HG03175 (cell line): ENCODE measurements at regions not wholly inside any gene's neighbourhood (a gene's known extent, or its start where the extent isn't known, plus 50 kb on each side); places are given as distances from the start of the nearest gene placed in this dataset.

ENCODE experiments used
- ATAC-seq: cut with Tn5 transposase; IDR thresholded peaks from one replicate; pipeline ENCODE4 v1.9.1; 2021; ENCODE audit warnings: mild to moderate bottlenecking, moderate library complexity; ENCODE audit not compliant: unreplicated experiment

DNA sequence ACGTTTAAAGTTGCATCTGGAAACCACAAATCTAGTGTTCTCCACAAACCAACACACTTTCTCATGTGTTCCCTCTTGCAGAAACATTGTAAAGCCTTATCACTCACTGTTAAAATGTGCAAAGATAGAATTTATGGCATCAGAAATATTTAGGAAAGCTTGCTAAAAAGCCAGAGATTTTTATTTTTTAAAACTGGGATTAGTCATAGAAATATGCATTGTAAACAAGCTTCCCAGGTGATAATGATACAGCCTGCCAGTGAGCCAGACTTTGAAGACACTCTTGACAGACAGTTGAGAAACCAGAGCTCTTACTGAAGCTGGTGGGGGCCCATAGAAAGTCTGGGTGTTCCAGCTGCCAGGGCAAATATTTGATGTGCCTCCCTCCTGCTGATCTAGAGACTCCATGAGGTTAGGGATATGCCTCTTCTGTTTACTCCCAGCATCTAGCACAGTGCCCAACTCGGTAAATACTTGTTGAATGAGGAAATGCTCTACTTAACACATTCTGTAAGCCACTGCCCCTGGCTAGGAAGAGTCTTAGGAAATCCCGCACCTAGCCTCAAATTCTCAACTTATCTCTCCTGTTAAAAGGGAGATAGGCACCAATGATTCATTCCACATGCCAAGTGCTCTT is 179.0 kb upstream of the RASGEF1B start:
- no peak for ATAC-seq

DNA sequence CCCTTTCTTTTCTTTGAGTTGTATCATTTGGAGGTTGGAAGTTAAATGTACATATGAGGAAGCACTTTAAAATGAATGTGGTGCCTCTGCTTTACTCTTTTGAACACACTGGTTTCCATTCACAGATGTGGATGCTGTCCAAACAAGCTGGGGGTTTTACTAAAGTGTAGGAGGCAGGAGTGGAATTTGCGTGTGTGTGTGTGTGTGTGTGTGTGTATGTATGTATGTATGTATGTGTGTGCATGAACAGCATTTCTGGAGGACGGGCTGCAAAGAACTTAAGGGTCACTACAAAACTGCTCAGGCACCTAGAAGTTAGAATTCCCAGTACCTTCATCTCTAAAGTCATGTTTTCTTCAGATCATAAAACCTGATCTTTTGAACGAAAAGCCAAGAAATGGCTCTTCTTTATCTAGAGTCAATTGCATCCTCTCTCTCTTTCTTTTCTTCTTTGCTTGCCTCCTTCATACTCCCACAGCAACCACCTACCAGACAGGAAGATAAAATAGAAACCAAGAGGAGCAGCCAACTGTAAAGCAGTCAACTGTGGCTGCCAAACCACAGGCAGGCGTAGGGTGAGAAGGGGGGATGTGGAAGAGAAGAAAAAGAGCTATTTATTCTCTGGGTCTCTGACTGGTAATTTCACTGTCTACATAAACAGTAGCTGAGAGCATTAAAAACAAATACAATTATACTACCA is 177.0 kb upstream of the RASGEF1B start:
- ATAC-seq: peak; percentile 98

- ATAC-seq: no peak
Observed at GRCh38 chr4:81647388-81647787, 175.7 kb upstream of the RASGEF1B start.

GRCh38 chr4:81642543-81642942 is 170.8 kb upstream of the RASGEF1B start:
- no peak for ATAC-seq

DNA sequence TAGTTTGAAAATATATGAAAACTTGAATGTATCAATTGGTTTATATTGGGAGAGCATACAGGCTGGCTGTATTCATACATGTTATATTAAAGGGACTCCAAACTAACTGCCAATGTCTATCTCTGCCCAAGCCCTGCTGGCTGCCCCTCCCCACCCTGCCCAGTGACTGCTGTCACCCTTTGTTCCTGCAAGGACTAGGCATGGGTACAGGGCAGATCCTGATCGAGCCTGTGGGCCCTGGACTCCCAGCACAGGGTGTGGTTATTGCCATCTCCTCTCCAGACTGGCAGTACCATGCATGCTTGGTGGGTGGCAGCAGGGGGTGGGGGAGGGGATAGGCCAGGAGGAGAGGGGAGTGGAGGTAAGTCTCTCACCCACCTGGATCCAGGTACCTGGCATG is 167.5 kb upstream of the RASGEF1B start:
- ATAC-seq: no peak

GRCh38 chr4:81638698-81639097 is 167.0 kb upstream of the RASGEF1B start:
- no peak for ATAC-seq

- ATAC-seq: peak; percentile 86
Observed at GRCh38 chr4:81635739-81636138, 164.0 kb upstream of the RASGEF1B start.

DNA sequence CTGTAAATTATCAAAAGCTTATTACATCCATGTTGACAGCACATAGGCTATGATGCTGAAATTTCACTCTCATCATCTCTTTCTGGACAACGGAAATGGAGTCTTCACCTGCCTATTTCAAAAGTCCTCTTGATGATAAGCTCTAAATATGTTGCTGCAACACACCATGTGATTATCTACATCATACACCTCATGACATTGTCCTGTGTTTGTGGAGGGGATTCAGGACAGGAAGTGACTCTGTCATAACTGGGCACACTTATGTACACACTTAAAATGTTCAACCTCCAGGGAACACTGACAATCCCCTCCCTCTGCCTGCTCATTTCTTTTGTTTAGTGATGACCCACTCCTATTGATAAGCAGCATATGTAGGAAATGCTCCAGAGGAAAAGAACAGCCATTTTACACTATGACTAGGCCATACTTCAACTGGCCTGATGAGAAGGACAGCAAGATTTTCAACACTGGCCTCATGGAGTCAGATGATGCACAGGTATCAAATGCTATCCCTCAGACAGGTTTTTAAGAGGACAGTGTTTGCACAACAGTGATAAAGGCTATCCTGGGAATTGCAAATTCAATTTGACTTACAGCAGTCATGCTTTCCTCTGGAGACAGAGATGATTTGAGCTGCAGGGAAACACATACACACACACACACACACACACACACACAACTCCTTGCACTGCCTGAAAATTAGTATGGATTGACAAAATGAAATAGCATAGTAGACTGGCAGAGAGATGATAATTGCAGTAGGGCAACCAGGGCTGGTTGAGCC is 163.3 kb upstream of the RASGEF1B start:
- ATAC-seq: no peak

DNA sequence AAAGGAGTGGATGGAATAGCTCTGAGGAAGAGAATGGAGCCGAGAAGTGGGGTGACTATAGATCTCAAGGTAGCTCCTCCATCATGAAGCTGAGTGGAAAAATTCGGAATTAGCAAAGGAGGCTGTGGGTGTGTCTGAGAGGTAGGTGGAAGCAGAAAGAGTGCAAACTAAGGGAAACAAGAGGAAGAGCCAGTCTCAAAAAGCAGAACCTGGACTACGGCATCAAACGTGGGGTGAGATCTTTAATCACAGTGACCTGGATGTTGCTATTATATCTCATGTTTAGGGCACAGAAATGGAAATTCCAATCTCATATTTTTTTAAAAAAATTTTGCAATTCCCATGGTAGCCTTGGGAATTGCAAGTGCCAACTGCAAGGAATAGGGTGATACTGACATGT is 162.5 kb upstream of the RASGEF1B start:
- no peak for ATAC-seq

DNA sequence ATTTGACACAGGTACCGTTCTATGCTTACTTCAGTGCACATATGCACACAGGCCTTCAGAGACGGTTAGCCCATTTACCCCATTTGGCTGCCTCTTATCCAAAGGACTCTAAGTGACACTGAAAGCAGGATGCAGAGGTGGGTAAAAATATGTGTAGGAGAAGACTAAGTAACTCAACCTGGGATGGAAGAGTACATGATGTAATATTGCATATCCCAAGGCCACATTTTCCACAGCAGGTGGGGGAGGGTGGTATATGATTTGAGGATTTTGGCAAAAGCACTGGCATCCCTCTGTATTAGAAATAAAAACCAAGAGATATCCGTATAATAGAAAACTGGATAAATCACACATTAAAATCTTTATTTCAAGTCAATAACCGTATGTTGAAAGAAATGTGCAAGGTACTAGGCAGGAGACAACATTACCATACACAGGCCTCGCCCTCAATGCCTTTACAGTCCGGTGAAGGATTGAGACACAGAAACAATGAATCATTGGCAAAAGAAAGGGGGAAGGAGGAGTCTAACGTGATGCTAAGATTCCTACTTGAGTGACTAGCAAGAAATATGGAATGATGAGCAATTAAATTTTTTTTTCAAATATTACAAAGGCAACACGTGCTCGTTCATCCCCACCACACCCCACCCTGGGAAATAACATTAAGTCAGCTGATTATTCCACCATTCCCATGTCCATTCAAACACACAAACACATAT is 161.0 kb upstream of the RASGEF1B start:
- no peak for ATAC-seq

- no peak for ATAC-seq
Observed at GRCh38 chr4:81631958-81632441, 160.3 kb upstream of the RASGEF1B start.

- ATAC-seq: no peak
Observed at GRCh38 chr4:81629366-81629765, 157.7 kb upstream of the RASGEF1B start.

- peak; percentile 67 for ATAC-seq
Observed at GRCh38 chr4:81628489-81628888, 156.8 kb upstream of the RASGEF1B start.

GRCh38 chr4:81627590-81627989 is 155.9 kb upstream of the RASGEF1B start:
- ATAC-seq: no peak

- ATAC-seq: no peak
Observed at GRCh38 chr4:81626851-81627250, 155.1 kb upstream of the RASGEF1B start.

DNA sequence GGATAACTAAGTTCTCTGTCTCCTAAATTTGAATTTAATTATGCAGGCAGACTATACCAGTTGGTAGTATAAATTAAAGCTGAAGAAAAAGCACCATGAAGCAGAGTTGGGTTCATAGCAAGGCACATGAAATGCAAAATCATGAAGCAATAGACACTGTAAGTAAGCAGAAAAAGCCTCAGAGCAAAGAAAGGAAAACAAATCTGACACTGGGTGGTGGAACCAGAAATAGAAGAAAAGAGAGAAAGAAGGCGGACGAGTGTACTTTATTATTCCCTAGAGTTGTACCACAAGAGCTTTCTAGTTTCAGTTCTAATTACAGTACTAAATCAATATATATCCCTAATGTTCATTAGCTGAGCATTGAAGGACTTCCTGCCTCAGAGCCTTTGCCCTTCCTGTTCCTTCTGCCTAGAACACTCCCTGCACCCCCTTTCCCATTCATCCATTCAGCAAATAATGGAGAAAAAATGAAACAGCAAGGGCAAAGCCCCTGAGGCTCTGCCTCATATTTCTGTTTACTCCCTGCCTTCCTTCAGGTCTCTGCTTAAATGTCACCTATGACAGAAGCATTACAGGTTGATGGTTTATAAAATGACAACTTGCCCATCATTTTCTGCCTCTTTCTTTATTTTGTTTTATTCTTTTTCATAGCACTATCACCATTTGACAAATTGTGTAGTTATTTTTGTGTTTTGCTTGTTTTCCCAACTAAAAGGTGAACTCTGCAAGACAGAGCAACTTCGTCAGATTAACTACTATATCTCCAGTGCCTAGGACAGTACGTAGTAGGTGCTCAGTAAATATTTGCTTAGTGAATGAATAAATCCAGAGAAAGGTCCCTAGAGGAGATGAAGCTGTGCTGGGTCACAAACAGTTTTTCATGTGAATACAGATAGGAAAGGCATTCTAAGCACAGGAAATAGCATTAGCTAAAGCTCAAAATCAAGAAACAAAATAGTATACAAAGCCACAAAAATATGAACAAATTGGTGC is 154.0 kb upstream of the RASGEF1B start:
- ATAC-seq: no peak

- no peak for ATAC-seq
Observed at GRCh38 chr4:81623434-81623833, 151.7 kb upstream of the RASGEF1B start.

DNA sequence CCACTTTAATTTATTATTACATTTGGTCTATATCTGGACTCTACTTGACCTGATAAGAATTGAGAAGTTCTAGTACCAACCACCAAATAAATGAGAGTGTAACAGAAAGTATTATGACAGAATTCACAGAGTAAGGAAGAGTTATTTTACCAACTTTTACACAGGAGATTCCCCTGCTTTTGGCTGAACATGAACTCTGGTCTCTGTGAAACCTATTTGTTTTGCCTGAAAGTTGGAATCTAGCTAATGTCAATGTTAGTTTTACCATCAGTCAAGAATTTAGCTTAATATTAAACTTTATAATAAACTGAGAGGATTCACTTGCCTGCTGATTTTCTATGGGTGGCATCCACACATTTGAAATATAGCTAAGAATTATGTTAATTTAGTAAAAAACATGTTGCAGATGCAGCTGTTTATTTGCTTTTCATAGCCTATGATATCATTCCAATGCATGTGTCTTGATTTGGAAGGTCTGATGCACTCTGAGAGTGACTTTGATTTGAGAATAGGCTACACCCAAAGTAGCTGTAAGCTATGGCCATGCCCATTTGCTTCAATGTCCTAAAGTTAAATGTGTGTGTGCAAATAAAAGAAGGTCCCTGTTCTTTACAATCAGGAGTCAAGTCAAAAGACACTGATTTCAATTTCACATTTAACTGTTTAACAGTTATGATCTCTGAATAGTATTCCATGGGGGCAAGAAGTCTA is 150.9 kb upstream of the RASGEF1B start:
- ATAC-seq: no peak

DNA sequence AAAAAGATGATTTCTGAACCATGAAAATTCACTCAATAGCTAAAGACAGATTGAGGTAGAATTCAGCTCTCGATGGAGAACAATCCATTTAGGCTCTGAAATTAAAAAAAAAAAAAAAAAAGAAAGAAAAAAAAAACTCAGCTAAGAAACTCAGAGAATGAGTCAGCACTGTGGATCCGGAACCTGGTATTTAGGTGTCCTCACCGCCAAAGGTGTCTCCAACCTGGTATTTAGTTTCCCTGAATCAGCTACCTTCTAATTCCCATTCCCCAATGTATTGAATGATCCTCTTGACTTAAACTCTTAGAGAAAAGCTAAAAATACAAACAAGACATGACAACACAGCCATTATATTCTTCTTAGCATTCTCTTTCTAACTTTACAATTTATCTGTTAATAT is 150.3 kb upstream of the RASGEF1B start:
- ATAC-seq: no peak
